Epithelial cell of esophagus (primary cell): ENCODE measurements at regions not wholly inside any gene's neighbourhood (a gene's known extent, or its start where the extent isn't known, plus 50 kb on each side); places are given as distances from the start of the nearest gene placed in this dataset.
A peak's percentile ranks its signal among the peaks of the same experiment; 100 is the strongest.

Experiments used
- DNase-seq: peaks from one replicate; pipeline ENCODE4 v3.0.0; 2010; ENCODE audit warnings: low read depth
- H3K4me3 ChIP-seq: 2 replicates; pipeline ENCODE4 v1.5.1; 2011; ENCODE audit warnings: mild to moderate bottlenecking, low read length, control low read depth
- TF ChIP-seq, protein P1 (sequence below): IDR thresholded peaks from 2 replicates; pipeline ENCODE4 v1.5.1; 2011; ENCODE audit warnings: low read depth, mild to moderate bottlenecking, low read length, control low read depth, inconsistent platforms; ENCODE audit not compliant: insufficient read depth; ENCODE audit errors: missing control alignments

DNA sequence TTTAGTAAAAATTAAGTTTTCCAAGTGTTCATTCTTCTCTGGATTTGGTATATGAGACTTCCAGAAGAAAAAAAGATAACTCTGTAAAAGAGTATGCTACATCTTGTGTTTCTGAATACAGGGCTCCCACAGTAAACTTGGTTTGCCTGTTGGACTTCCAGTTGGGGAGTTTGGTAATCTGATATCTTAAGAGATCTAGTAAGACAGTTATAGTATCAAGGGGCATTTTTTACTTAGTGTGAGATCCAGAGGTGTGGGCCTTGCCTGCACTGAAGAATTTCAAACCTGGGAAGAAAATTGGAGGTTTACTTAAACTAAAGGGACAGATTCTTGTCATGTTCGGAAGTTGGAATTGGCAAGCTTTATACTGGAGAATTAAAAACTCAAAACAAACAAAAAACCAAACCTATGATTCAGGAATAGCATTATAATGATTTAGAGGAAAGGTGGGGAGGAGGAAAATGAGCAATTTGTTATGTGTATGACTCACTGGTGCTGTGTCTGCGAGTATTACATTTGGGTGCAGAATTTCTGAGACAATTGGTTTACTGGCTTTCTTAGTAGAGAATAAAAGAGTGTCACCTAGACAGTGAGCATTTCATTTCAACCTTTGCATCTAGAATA is 58.9 kb upstream of the ULK4 start:
- TF ChIP-seq, protein P1, sequence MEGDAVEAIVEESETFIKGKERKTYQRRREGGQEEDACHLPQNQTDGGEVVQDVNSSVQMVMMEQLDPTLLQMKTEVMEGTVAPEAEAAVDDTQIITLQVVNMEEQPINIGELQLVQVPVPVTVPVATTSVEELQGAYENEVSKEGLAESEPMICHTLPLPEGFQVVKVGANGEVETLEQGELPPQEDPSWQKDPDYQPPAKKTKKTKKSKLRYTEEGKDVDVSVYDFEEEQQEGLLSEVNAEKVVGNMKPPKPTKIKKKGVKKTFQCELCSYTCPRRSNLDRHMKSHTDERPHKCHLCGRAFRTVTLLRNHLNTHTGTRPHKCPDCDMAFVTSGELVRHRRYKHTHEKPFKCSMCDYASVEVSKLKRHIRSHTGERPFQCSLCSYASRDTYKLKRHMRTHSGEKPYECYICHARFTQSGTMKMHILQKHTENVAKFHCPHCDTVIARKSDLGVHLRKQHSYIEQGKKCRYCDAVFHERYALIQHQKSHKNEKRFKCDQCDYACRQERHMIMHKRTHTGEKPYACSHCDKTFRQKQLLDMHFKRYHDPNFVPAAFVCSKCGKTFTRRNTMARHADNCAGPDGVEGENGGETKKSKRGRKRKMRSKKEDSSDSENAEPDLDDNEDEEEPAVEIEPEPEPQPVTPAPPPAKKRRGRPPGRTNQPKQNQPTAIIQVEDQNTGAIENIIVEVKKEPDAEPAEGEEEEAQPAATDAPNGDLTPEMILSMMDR, result no peak
- DNase-seq, result peak; percentile 89
- H3K4me3 ChIP-seq, result no peak overlapping the region

DNA sequence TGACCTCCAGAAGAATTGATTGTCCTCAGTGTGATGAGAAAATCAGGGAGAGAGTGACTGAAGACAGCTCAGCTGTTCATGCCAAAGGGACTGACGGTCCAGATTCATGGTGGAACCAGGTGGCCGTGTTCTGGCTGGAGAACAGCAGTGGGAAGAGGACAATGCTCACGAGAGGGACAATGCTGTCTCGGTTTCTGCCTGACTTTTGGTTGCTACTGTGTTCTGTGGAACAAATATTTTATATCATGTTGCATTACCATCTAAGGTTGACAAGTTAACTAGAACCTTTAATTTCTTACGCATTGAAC is 58.0 kb upstream of the ULK4 start:
- no peak for DNase-seq
- TF ChIP-seq, protein P1, result no peak
- no peak overlapping the region for H3K4me3 ChIP-seq

DNA sequence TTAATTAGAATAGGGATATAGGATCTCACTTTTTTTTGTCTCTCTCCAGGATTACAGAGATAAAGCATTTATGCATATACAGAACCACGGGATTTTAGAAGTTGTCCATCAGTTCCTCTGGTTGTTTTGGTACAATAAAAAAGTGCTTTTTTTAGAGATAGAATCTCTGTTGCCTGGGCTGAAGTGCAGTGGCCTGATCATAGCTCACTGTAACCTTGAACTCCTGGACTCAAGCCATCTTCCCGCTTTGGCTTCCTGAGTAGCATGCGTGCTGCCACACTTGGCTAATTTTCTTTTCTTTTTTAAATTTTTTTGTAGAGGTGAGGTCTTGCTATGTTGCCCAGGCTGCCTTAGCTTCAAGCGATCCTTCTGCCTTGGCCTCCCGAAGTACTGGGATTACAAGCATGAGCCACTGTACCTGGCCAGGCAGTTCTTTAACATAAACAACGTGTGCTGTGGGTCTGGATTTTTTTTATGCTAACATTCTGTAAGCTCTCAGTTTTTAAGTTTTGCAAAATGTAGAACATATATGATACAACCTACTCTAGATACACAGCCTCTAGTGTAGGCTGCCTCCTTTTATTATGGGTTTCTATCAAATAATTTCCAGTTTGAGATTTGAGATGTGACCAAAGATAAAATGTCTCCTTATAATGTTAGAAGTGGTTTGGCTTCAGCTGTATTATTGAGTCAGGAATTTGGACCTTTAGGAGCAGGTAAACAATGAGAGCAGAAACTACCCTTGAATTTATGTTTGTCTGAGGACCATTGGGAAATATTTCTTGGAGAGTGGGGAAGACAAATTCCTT is 57.4 kb upstream of the ULK4 start:
- TF ChIP-seq, protein P1, result no peak
- DNase-seq, result no peak
- no peak overlapping the region for H3K4me3 ChIP-seq

DNA sequence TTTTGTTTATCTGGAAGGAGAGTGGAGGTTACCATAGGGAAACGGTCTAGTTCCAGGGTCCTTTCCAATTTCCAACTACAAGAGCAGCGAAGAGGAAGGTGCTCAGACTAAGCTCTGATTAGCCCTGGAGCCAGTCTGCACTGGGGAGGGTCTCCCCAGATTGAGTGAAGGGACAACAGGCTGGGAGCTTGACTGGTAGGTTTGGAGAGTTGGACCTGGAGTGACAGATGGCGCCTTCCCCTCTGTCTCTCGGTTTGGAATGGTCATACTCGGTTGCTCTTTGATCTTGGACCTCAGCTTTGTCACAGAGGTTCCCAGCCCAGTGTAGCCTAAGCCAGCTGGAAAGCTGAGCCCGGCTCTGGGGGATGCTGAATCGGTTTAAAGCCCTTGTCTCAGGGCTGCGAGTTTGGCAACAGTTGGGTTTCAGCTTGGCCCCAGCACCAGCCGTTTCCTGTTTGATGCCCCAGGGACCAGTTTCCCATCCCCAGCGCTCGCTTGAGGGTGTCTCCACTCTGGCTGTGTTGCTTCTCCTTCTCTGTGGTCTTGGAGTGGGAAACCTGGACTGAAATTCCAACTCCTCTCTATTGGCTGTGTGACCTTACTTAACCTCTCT is 53.1 kb upstream of the ULK4 start:
- no peak for DNase-seq
- H3K4me3 ChIP-seq, result peak overlapping the region; percentile 79
- TF ChIP-seq, protein P1, result no peak

DNA sequence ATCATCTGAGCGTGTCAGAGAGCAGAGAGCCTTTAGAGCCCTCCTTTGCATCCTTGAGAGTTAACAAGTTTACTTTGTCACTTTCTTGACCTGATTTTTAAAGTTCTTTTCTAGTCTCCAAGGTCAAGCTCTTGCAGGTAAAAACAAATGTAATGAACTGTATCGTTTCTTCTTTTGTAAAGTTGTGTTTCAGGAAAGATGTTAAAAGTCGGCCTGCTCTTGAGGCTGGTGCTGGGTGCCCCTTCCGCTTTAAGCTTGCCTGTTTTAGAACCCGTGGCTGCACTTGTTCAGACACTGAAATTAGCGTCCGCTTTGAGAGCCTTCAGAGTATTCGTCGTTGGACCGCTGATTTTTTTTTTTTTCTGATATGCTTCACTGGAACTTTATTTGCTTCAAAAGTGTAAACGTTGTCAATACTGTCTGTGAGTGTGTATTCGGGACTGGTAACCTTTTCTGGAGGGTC is 52.6 kb upstream of the ULK4 start:
- H3K4me3 ChIP-seq, result peak overlapping the region; percentile 79
- DNase-seq, result no peak
- TF ChIP-seq, protein P1, result no peak

DNA sequence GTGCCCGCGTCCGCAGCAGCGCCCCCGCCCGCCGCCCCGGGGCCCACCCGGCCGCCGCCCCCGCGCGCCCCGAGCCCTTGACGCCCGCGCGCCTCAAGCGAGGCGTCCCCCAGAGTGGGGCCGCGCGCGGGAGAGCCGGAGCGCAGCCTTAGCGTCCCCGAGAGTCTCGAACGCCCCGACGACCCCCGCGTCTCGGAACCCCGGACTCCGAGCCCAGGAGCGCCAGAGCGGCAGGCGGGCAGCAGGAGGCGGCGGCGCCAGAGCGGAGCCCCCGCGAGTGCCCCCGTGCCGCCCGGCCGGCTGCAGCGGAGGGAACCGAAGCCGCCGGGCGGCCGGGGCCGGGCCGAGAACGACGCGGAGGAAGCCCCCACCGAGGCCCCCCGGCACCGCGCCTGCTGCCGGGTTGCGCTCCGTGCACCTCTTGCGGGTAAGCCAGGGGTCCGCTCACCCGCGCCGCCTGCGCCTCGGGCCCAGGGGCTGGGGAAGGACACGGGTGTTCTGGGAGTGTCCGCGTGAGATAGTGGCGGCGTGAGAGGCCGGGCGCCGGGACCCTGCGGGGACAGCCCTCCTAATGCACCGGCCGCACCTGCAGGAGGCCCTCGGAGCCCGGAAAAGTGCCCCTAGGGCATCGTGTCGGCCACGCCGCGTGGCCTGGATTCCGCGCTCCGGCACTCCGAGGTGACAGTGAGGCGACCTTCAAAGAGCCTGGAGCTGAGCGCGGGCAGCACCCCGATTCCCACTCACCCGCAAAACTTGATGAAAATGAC is 52.0 kb upstream of the ULK4 start:
- TF ChIP-seq, protein P1, result no peak
- peak overlapping the region; percentile 79 for H3K4me3 ChIP-seq
- DNase-seq, result no peak
